ENCODE measurements at regions not wholly inside any gene's neighbourhood (a gene's known extent, or its start where the extent isn't known, plus 50 kb on each side); places are given as distances from the start of the nearest gene placed in this dataset.

- no peak overlapping the region for H3K4me3 Mint-ChIP-seq
- intact Hi-C loops (cut with micrococcal nuclease), result no loop called here
- POLR2A ChIA-PET, result no interaction called here
- TF ChIP-seq CTCF (IDR thresholded peaks at IDR 0.05), result no peak
- H3K4me1 Mint-ChIP-seq, result no peaks in the 10 kb centered on the region
- H3K27me3 Mint-ChIP-seq, result peaks cover 5% of the 10 kb centered on the region
- no peaks in the 10 kb centered on the region for H3K36me3 Mint-ChIP-seq (ENCODE audit: low read depth)
- ATAC-seq (ENCODE audit: low read depth) (no peak), DNase-seq (no peak)
- CTCF ChIA-PET, result interaction anchor here (1.1 kb wide), 1 partner anchor 26 kb away, joined by 3 read pairs; no protein-coding TSS in a partner anchor
- no peaks in the 10 kb centered on the region for H3K9me3 Mint-ChIP-seq
- no peak overlapping the region for H3K27ac Mint-ChIP-seq
These were observed 56.2 kb upstream of the ROR1 start for GRCh38 chr1:63717511-63718065.

DNA sequence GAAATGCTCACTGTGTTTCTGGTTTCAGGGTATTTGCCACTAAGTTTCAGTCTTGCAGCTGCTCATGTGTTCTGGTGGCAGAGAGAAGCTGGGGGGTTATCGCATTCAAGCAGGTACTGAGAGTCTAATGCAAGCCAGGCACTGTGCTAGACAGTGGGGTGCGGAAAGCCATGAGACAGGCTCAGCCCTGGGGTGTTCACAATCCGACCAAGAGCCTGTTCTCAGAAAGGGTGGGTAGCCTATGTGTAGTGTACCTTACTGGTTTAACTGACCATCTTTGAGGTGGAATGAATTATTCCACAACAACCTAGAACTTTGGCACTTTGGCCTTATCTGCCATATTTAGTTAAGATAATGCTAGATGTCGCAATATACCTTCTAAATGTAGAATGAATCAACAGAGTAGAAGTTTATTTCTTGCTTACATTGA lies 55.3 kb upstream of the ROR1 start:
- Mint-ChIP-seq H3K36me3 (ENCODE audit: low read depth) (no peaks in the 10 kb centered on the region), H3K4me1 (no peaks in the 10 kb centered on the region), H3K9me3 (no peaks in the 10 kb centered on the region), H3K27me3 (peaks cover 5% of the 10 kb centered on the region), H3K4me3 (no peak overlapping the region), H3K27ac (no peak overlapping the region)
- no peak for TF ChIP-seq CTCF (IDR thresholded peaks at IDR 0.05)
- ATAC-seq (ENCODE audit: low read depth) (no peak), DNase-seq (no peak)
- CTCF ChIA-PET, result no interaction called here
- intact Hi-C loops (cut with micrococcal nuclease), result no loop called here
- POLR2A ChIA-PET, result no interaction called here

DNA sequence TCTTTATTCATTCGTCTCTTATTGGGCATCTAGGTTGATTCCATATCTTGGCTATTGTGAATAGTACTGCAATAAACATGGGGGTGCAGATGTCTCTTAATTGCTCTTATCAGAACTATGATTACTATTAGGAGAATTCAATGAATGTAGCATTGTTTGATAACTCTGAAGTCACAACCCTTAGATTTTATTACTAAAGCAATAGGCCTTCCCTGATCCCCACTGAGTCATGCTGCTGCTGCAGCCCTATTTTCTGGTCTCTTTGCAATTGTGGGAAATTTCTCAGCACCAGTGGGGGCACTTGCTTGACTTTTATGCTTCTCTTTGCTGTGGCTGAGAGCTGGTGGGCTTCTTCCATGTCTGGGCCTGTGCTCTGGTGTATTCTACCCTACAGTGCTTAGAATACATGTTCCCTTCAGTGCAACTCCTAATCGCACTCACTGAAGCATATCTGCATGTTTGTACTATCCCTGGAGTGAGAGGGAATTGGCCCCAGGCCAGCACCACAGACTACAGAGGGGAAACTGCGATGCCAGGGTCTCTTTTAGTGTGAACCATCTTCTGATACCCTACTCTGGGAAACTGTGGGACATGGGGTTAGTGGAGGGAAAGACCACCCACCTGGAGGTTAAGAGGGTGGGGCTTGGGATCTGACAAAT lies 52.2 kb upstream of the ROR1 start:
- H3K27ac Mint-ChIP-seq, result no peak overlapping the region
- intact Hi-C loops (cut with micrococcal nuclease), result no loop called here
- ATAC-seq (ENCODE audit: low read depth), result no peak
- ChIA-PET CTCF (no interaction called here), POLR2A (no interaction called here)
- H3K27me3 Mint-ChIP-seq, result peaks cover 3% of the 10 kb centered on the region
- no peak overlapping the region for H3K4me3 Mint-ChIP-seq
- no peaks in the 10 kb centered on the region for H3K9me3 Mint-ChIP-seq
- no peaks in the 10 kb centered on the region for H3K36me3 Mint-ChIP-seq (ENCODE audit: low read depth)
- H3K4me1 Mint-ChIP-seq, result no peaks in the 10 kb centered on the region
- no peak for DNase-seq
- TF ChIP-seq CTCF (IDR thresholded peaks at IDR 0.05), result no peak

- POLR2A ChIA-PET, result no interaction called here
- CTCF ChIA-PET, result no interaction called here
- H3K27me3 Mint-ChIP-seq, result peaks cover 3% of the 10 kb centered on the region
These were observed 50.2 kb upstream of the ROR1 start for GRCh38 chr1:63723602-63724001.

More at GRCh38 chr1:63723602-63724001, 50.2 kb upstream of the ROR1 start:
- ATAC-seq (ENCODE audit: low read depth), result no peak
- H3K9me3 Mint-ChIP-seq, result peaks cover 1% of the 10 kb centered on the region
- H3K4me3 Mint-ChIP-seq, result no peak overlapping the region
- no peak for DNase-seq
- no peak overlapping the region for H3K27ac Mint-ChIP-seq
- H3K4me1 Mint-ChIP-seq, result no peaks in the 10 kb centered on the region
- no peak for TF ChIP-seq CTCF (IDR thresholded peaks at IDR 0.05)
- intact Hi-C loops (cut with micrococcal nuclease), result no loop called here
- no peaks in the 10 kb centered on the region for H3K36me3 Mint-ChIP-seq (ENCODE audit: low read depth)

Data from activated B cell treated with CpG ODN at 0.5 μM for 24 hours (primary cell).